SK-N-SH treated with all-trans-retinoic acid at 6 μM for 48 hours (cell line): ENCODE measurements at regions not wholly inside any gene's neighbourhood (a gene's known extent, or its start where the extent isn't known, plus 50 kb on each side); places are given as distances from the start of the nearest gene placed in this dataset.

Source experiments
- ATAC-seq: fragments of 200-7000 bp; cut with Tn5 transposase; 3 replicates; pipeline ENCODE4 v1.9.1; 2020; ENCODE audit warnings: mild to moderate bottlenecking, moderate library complexity
- ARNTL ChIP-seq: fragments of 450-650 bp; formaldehyde crosslinking; IDR thresholded peaks from 2 replicates; pipeline ENCODE4 v1.5.0; 2020; ENCODE audit warnings: low read depth, mild to moderate bottlenecking, moderate library complexity, borderline replicate concordance
- CSDC2 ChIP-seq: fragments of 250-450 bp; sonication (Bioruptor Pico); IDR thresholded peaks from 2 replicates; pipeline ENCODE4 v1.5.0; 2020; ENCODE audit warnings: mild to moderate bottlenecking, moderate library complexity
- ESRRG ChIP-seq: fragments of 250-450 bp; sonication (Bioruptor Pico); IDR thresholded peaks from 2 replicates; pipeline ENCODE4 v1.6.1; 2021; ENCODE audit warnings: mild to moderate bottlenecking
- GLIS3 ChIP-seq: fragments of 250-450 bp; sonication (Bioruptor Pico); IDR thresholded peaks from 2 replicates; pipeline ENCODE4 v1.5.0; 2020; ENCODE audit warnings: mild to moderate bottlenecking, moderate library complexity
- ISL1 ChIP-seq: fragments of 250-450 bp; sonication (Bioruptor Pico); IDR thresholded peaks from 2 replicates; pipeline ENCODE4 v2.1.2; 2022; ENCODE audit warnings: mild to moderate bottlenecking, moderate library complexity
- OSR1 ChIP-seq: fragments of 250-450 bp; sonication (Bioruptor Pico); IDR thresholded peaks from 2 replicates; pipeline ENCODE4 v1.8.0; 2022; ENCODE audit warnings: moderate library complexity, mild to moderate bottlenecking, inconsistent platforms
- RARB ChIP-seq: fragments of 250-450 bp; sonication (Bioruptor Pico); IDR thresholded peaks from 2 replicates; pipeline ENCODE4 v1.8.0; 2021; ENCODE audit warnings: mild to moderate bottlenecking, moderate library complexity
- SNAI2 ChIP-seq: fragments of 250-450 bp; sonication (Bioruptor Pico); IDR thresholded peaks from 2 replicates; pipeline ENCODE4 v1.5.0; 2020; ENCODE audit warnings: mild to moderate bottlenecking, moderate library complexity
- TCF4 ChIP-seq: fragments of 250-450 bp; sonication (Bioruptor Pico); IDR thresholded peaks from 2 replicates; pipeline ENCODE4 v1.8.0; 2021; ENCODE audit warnings: mild to moderate bottlenecking, moderate library complexity, borderline replicate concordance
- TOX ChIP-seq: fragments of 250-450 bp; sonication (Bioruptor Pico); IDR thresholded peaks from 2 replicates; pipeline ENCODE4 v1.8.0; 2021; ENCODE audit warnings: mild to moderate bottlenecking, moderate library complexity, borderline replicate concordance
- ZC3H10 ChIP-seq: fragments of 250-450 bp; sonication (Bioruptor Pico); IDR thresholded peaks from 2 replicates; pipeline ENCODE4 v1.5.1; 2021; ENCODE audit warnings: mild to moderate bottlenecking, moderate library complexity
- ZFP3 ChIP-seq: fragments of 250-450 bp; sonication (Bioruptor Pico); IDR thresholded peaks from 2 replicates; pipeline ENCODE4 v1.5.0; 2020; ENCODE audit warnings: mild to moderate bottlenecking, moderate library complexity
- ZFP30 ChIP-seq: fragments of 450-650 bp; formaldehyde crosslinking; IDR thresholded peaks from 2 replicates; pipeline ENCODE4 v1.5.0; 2022; ENCODE audit warnings: mild to moderate bottlenecking, moderate library complexity
- ZNF565 ChIP-seq: fragments of 450-650 bp; formaldehyde crosslinking; conservative IDR thresholded peaks from 2 replicates; pipeline ENCODE4 v1.5.0; 2020; ENCODE audit warnings: low read depth, mild to moderate bottlenecking, moderate library complexity
- ZNF70 ChIP-seq: fragments of 450-650 bp; formaldehyde crosslinking; IDR thresholded peaks from 2 replicates; pipeline ENCODE4 v1.5.0; 2020; ENCODE audit warnings: mild to moderate bottlenecking, moderate library complexity
- ZNF8 ChIP-seq: fragments of 450-650 bp; formaldehyde crosslinking; IDR thresholded peaks from 2 replicates; pipeline ENCODE4 v1.5.0; 2020; ENCODE audit warnings: mild to moderate bottlenecking, moderate library complexity
- TF ChIP-seq, protein P1 (sequence below): fragments of 250-450 bp; sonication (Bioruptor Pico); IDR thresholded peaks from 2 replicates; pipeline ENCODE4 v1.8.0; 2020; ENCODE audit warnings: mild to moderate bottlenecking, moderate library complexity, borderline replicate concordance
- TF ChIP-seq, protein P2 (sequence below): fragments of 250-450 bp; sonication (Bioruptor Pico); IDR thresholded peaks from 2 replicates; pipeline ENCODE4 v1.5.1; 2021; ENCODE audit warnings: mild to moderate bottlenecking, moderate library complexity
- TF ChIP-seq, protein P3 (sequence below): fragments of 250-450 bp; sonication (Bioruptor Pico); IDR thresholded peaks from 2 replicates; pipeline ENCODE4 v1.5.1; 2020; ENCODE audit warnings: low read depth, mild to moderate bottlenecking, moderate library complexity
- TF ChIP-seq, protein P4 (sequence below): fragments of 250-450 bp; sonication (Bioruptor Pico); IDR thresholded peaks from 2 replicates; pipeline ENCODE4 v1.8.0; 2021; ENCODE audit warnings: low read depth, mild to moderate bottlenecking, moderate library complexity, borderline replicate concordance

DNA sequence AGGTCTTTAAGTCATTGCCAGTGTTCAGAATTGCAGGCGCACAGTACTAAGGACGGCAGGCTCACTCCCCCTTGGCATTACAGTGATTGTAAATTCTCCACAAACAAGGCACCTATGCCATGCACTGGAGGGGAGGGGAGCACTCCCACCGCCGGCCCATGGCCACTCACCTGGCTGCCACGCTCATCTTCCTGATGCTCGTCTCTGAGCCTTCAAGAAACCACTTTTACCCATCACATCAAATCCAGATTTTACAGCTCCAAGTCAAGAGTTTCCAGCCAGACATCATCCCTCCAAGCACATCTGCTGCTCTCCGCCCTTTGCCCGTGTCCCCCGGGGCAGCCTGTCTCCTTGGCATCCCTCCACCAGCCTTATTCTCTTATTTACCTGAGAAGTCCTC is 350.2 kb upstream of the SHH start (continued):
- TF ChIP-seq, protein P1, sequence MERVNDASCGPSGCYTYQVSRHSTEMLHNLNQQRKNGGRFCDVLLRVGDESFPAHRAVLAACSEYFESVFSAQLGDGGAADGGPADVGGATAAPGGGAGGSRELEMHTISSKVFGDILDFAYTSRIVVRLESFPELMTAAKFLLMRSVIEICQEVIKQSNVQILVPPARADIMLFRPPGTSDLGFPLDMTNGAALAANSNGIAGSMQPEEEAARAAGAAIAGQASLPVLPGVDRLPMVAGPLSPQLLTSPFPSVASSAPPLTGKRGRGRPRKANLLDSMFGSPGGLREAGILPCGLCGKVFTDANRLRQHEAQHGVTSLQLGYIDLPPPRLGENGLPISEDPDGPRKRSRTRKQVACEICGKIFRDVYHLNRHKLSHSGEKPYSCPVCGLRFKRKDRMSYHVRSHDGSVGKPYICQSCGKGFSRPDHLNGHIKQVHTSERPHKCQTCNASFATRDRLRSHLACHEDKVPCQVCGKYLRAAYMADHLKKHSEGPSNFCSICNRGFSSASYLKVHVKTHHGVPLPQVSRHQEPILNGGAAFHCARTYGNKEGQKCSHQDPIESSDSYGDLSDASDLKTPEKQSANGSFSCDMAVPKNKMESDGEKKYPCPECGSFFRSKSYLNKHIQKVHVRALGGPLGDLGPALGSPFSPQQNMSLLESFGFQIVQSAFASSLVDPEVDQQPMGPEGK = no peak
- TF ChIP-seq, protein P2, sequence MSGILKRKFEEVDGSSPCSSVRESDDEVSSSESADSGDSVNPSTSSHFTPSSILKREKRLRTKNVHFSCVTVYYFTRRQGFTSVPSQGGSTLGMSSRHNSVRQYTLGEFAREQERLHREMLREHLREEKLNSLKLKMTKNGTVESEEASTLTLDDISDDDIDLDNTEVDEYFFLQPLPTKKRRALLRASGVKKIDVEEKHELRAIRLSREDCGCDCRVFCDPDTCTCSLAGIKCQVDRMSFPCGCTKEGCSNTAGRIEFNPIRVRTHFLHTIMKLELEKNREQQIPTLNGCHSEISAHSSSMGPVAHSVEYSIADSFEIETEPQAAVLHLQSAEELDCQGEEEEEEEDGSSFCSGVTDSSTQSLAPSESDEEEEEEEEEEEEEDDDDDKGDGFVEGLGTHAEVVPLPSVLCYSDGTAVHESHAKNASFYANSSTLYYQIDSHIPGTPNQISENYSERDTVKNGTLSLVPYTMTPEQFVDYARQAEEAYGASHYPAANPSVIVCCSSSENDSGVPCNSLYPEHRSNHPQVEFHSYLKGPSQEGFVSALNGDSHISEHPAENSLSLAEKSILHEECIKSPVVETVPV (CRISPR knock-in tag) = no peak
- TF ChIP-seq TCF4 (CRISPR knock-in tag) (no peak), ZFP30 (CRISPR knock-in tag) (no peak), ISL1 (CRISPR knock-in tag) (no peak)
- TF ChIP-seq, all 23 proteins: peak for 0

DNA sequence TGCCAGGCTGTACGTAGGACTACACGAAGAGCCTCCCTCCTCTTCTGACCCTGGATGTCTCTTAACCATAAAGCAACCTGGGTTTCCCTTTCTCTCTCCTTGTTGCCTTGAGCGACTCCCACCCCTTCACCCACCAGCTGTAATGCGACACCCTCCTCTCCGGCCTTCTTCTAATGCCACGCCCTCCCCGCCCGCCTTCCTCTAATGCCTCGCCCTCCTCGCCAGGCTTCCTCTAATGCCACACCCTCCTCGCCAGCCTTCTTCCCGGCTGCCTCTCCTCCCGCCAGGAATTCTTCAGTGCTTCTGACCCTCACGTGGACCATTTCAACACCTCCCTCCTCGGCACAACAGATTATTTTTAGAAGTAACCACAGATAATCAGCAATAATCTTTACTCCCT is 348.5 kb upstream of the SHH start:
- no peak for ATAC-seq
- TF ChIP-seq, protein P1 = no peak
- TF ChIP-seq SNAI2 (CRISPR knock-in tag) (no peak), ZNF565 (CRISPR knock-in tag) (no peak), CSDC2 (CRISPR knock-in tag) (no peak), ZNF70 (CRISPR knock-in tag) (no peak), ZFP3 (CRISPR knock-in tag) (no peak), TOX (CRISPR knock-in tag) (no peak), GLIS3 (CRISPR knock-in tag) (no peak), ZC3H10 (CRISPR knock-in tag) (no peak), ZNF8 (CRISPR knock-in tag) (no peak), OSR1 (CRISPR knock-in tag) (no peak), ESRRG (CRISPR knock-in tag) (no peak), ZFP30 (CRISPR knock-in tag) (no peak), RARB (CRISPR knock-in tag) (no peak), ARNTL (no peak)
- TF ChIP-seq, protein P2 (CRISPR knock-in tag) = no peak
- TF ChIP-seq, protein P3, sequence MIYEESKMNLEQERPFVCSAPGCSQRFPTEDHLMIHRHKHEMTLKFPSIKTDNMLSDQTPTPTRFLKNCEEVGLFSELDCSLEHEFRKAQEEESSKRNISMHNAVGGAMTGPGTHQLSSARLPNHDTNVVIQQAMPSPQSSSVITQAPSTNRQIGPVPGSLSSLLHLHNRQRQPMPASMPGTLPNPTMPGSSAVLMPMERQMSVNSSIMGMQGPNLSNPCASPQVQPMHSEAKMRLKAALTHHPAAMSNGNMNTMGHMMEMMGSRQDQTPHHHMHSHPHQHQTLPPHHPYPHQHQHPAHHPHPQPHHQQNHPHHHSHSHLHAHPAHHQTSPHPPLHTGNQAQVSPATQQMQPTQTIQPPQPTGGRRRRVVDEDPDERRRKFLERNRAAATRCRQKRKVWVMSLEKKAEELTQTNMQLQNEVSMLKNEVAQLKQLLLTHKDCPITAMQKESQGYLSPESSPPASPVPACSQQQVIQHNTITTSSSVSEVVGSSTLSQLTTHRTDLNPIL = no peak
- TF ChIP-seq, protein P4, sequence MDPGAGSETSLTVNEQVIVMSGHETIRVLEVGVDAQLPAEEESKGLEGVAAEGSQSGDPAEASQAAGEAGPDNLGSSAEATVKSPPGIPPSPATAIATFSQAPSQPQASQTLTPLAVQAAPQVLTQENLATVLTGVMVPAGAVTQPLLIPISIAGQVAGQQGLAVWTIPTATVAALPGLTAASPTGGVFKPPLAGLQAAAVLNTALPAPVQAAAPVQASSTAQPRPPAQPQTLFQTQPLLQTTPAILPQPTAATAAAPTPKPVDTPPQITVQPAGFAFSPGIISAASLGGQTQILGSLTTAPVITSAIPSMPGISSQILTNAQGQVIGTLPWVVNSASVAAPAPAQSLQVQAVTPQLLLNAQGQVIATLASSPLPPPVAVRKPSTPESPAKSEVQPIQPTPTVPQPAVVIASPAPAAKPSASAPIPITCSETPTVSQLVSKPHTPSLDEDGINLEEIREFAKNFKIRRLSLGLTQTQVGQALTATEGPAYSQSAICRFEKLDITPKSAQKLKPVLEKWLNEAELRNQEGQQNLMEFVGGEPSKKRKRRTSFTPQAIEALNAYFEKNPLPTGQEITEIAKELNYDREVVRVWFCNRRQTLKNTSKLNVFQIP (CRISPR knock-in tag) = no peak
- TF ChIP-seq, all 23 proteins: peak for 0

DNA sequence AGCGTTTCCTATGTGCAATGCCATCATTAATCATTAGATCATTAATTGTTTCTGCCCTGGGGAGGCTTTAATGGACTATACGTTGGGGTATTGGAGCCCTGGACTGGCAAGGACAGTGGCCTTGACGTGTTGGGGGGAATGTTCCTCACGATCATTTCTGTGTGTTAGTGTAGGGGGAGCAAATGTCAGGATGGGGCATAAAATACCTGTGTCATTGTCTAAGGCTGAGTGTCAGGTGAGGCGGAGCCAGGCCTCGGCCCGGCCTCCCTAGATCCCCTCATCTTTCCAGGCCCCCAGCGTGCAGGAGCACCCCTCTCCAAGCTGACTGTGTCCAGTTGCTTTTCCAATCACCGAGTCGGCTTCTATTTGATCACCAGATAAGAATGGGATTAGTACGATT is 346.4 kb upstream of the SHH start:
- ATAC-seq = no peak
- TF ChIP-seq, protein P1 = no peak
- TF ChIP-seq, protein P2 (CRISPR knock-in tag) = no peak
- TF ChIP-seq TCF4 (CRISPR knock-in tag) = no peak
- no peak for TF ChIP-seq ZNF8 (CRISPR knock-in tag)
- no peak for TF ChIP-seq ESRRG (CRISPR knock-in tag)
- TF ChIP-seq RARB (CRISPR knock-in tag) = no peak
- no peak for TF ChIP-seq OSR1 (CRISPR knock-in tag)
- TF ChIP-seq, protein P3 = no peak
- no peak for TF ChIP-seq ZC3H10 (CRISPR knock-in tag)
- TF ChIP-seq ZNF70 (CRISPR knock-in tag) = no peak
